ENCODE measurements at regions not wholly inside any gene's neighbourhood (a gene's known extent, or its start where the extent isn't known, plus 50 kb on each side); places are given as distances from the start of the nearest gene placed in this dataset.

DNA sequence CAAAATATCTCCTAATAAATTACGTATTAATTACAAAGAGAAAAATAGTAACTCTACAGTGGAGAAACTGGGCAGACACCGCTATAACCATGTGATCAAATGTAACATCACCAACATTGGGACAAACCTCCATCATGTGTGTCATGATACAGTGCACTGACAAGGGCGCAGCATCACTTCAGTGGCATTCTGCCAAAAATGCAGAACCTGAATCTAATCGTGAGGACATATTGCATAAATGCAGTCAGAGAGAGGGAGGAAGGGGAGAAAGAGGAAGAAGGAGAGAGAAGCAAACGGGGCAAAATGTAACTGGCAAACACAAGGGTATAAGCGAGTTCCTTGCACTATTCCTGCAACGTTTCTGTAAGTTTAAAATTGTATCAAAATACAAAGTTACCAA is 74.2 kb upstream of the MARCHF10 start:
- TF ChIP-seq POLR2AphosphoS5 (IDR thresholded peaks at IDR 0.05) (peak in 1 of 3 donors; percentile 69), POLR2A (IDR thresholded peaks at IDR 0.05) (no peak)
- H3K4me3 ChIP-seq: no peak overlapping the region
- H3K9me3 ChIP-seq: no peaks in the 10 kb centered on the region
- DNase-seq: no peak
- H3K27me3 ChIP-seq (replicated peaks in 1 of 7): no peaks in the 10 kb centered on the region
- WGBS, 5 donors: 45 to 54% (median 46%) methylated on average over 7 of the region's 7 CpGs
- H3K27ac ChIP-seq: peak overlapping the region in 7 of 8 donors; percentile 27 to 83 (median 70)
- peaks cover 0 to 10% (median 0%) of the 10 kb centered on the region in 6 donors for H3K4me1 ChIP-seq
- intact Hi-C loops (cut with DNase I; ENCODE audit: low total_unique reads): no loop called here
- H3K36me3 ChIP-seq: no peaks in the 10 kb centered on the region

- no peak for DNase-seq
- intact Hi-C loops (cut with DNase I; ENCODE audit: low total_unique reads): no loop called here
- Histone ChIP-seq H3K27me3 (replicated peaks in 1 of 7) (peaks cover 0 to under 1% (median 0%) of the 10 kb centered on the region in 7 donors), H3K4me1 (peaks cover 0 to 7% (median 0%) of the 10 kb centered on the region in 6 donors), H3K27ac (no peak overlapping the region), H3K9me3 (no peaks in the 10 kb centered on the region), H3K4me3 (no peak overlapping the region), H3K36me3 (no peaks in the 10 kb centered on the region)
- TF ChIP-seq CTCF (IDR thresholded peaks at IDR 0.05 in 8 of 11, conservative IDR thresholded peaks at IDR 0.05 in 3 of 11) (no peak), POLR2AphosphoS5 (IDR thresholded peaks at IDR 0.05) (no peak), POLR2A (IDR thresholded peaks at IDR 0.05) (no peak)
Measured at GRCh38 chr17:62880120-62880519, 72.0 kb upstream of the MARCHF10 start.

- Histone ChIP-seq H3K4me1 (no peaks in the 10 kb centered on the region), H3K4me3 (no peak overlapping the region), H3K27me3 (replicated peaks in 1 of 7) (peaks cover 0 to 18% (median 0%) of the 10 kb centered on the region in 7 donors), H3K9me3 (no peaks in the 10 kb centered on the region), H3K36me3 (no peaks in the 10 kb centered on the region), H3K27ac (no peak overlapping the region)
- intact Hi-C loops (cut with DNase I; ENCODE audit: low total_unique reads): no loop called here
- TF ChIP-seq POLR2A (IDR thresholded peaks at IDR 0.05): no peak
- TF ChIP-seq CTCF (IDR thresholded peaks at IDR 0.05 in 8 of 11, conservative IDR thresholded peaks at IDR 0.05 in 3 of 11): no peak
- TF ChIP-seq POLR2AphosphoS5 (IDR thresholded peaks at IDR 0.05): no peak
- DNase-seq: no peak
- WGBS, 5 donors: 85 to 92% (median 86%) methylated on average over 2 of the region's 2 CpGs
Measured at GRCh38 chr17:62876673-62877405, 68.7 kb upstream of the MARCHF10 start.

DNA sequence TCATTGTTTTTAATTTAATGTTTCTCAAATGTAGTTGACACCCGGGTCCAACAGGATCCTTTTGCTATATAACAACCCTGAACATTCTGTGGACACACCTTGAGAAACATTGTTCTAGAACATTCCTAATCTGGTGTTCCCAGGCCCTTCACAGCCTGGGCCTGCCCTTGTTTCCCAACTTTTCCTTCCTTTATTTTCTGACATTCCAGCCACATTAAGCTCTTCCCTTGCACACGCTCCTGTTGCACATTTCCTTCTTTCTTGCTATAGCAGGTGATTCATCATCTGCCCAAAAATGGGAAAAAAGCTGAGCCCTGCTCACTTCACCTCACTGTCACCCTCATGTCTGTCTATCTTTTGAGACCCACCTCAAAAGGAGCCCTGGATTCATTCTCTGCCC is 67.9 kb upstream of the MARCHF10 start:
- Histone ChIP-seq H3K27me3 (replicated peaks in 1 of 7) (peaks cover 0 to 22% (median 0%) of the 10 kb centered on the region in 7 donors), H3K27ac (no peak overlapping the region), H3K4me3 (no peak overlapping the region), H3K9me3 (no peaks in the 10 kb centered on the region), H3K36me3 (no peaks in the 10 kb centered on the region), H3K4me1 (no peaks in the 10 kb centered on the region)
- no peak for DNase-seq
- TF ChIP-seq CTCF (IDR thresholded peaks at IDR 0.05 in 8 of 11, conservative IDR thresholded peaks at IDR 0.05 in 3 of 11) (no peak), POLR2A (IDR thresholded peaks at IDR 0.05) (no peak), POLR2AphosphoS5 (IDR thresholded peaks at IDR 0.05) (no peak)
- 63 to 89% (median 79%) methylated on average over 2 of the region's 2 CpGs for WGBS, 5 donors
- intact Hi-C loops (cut with DNase I; ENCODE audit: low total_unique reads): no loop called here

Measured in spleen (tissue), 11 donors.